GM18520 (cell line): ENCODE measurements at regions not wholly inside any gene's neighbourhood (a gene's known extent, or its start where the extent isn't known, plus 50 kb on each side); places are given as distances from the start of the nearest gene placed in this dataset.
A peak's percentile ranks its signal among the peaks of the same experiment; 100 is the strongest.

ENCODE experiments used
- ATAC-seq: cut with Tn5 transposase; IDR thresholded peaks from one replicate; pipeline ENCODE4 v1.9.1; 2021; ENCODE audit not compliant: unreplicated experiment

DNA sequence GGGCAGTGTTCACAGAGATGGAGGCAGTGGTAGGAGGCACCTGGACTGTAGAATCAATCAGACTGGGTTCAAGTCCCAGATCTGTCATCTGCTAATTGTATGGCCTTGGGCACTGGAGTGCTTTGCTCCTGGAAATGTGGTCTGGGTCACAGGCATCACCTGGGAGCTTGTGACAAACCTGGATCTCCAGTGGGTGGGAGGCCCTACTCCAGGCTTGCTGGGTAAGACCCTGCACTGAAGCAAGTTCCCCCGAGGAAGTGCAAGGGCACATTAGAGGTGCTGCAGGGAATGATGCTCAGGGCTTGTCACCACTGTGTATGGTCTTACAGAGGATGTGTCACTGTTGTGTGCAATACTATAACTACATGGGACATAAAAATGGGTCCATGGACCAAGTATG, 220.5 kb upstream of the ID2 start:
- no peak for ATAC-seq

GRCh38 chr2:8462280-8462679, 219.6 kb upstream of the ID2 start:
- no peak for ATAC-seq

GRCh38 chr2:8462899-8463648, 218.8 kb upstream of the ID2 start:
- ATAC-seq: no peak

DNA sequence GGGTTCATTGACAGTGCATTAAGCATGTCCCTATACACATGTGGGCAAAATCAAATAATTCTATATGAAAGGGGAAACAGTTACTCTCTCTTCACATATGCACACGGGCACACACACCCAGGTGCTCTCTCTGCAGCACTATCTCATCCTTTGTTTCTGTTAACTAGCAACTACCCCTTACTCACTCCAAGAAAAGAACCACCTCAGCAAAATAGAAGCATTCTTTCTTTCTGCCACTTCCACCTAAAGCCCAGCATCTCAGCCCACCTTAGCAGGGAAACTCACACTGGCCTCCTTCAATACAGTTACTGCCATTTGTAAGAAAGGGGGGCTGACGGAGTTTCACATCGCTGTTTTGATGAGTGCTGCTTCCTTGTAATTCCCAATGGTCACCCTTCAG, 216.3 kb upstream of the ID2 start:
- no peak for ATAC-seq

GRCh38 chr2:8469709-8470493, 212.0 kb upstream of the ID2 start:
- ATAC-seq: no peak

- ATAC-seq: no peak
Measured at GRCh38 chr2:8472545-8473323, 209.1 kb upstream of the ID2 start.

DNA sequence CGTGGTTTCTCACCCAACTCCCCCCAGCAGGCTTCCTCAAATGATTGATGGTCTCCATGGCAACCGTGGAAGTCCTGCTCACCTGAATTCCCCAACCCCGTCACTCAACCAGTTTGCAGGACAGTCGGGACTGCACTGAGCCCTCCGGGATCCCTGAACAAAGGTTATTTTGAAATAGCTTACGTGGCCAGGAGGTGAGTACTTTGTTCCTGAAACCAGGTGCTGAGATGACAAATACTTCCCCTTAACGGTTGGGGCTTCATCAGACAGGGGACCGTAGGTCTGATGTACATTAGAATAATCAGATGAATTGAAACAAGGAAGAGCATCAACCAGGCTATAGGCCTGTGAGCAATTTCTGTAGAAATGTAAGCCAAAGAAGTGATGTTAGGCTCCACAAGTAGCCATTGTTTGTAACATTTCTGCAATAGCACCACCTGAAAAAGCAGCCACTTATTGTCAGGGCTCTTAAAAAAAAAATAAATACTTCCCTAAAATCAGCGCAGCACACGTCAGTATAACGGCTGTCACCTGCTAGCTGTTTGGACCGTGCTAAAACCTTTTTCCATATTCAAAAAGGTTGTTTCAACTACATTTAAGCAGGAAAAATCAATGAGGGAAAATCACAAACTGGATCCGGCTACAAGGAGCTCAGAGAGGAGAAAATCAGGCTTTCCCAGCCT, 206.4 kb upstream of the ID2 start:
- ATAC-seq: no peak

- ATAC-seq: peak; percentile 40
Measured at GRCh38 chr2:8477552-8478470, 204.0 kb upstream of the ID2 start.

DNA sequence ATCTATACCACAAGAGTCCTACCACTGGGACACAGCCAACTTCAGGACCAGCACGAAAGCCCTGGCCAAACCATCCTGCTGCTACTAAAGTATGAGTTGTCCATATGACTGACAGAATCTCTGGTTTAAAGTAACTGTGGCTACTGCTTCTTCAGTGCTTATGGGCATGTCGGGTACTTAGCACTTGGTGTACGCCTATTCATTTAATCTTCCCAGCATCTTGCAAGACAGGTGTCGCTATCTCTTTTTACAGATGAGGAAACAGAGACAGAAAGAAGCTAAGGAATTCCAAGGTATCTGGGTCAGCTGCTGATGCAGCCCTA, 203.4 kb upstream of the ID2 start:
- ATAC-seq: no peak

DNA sequence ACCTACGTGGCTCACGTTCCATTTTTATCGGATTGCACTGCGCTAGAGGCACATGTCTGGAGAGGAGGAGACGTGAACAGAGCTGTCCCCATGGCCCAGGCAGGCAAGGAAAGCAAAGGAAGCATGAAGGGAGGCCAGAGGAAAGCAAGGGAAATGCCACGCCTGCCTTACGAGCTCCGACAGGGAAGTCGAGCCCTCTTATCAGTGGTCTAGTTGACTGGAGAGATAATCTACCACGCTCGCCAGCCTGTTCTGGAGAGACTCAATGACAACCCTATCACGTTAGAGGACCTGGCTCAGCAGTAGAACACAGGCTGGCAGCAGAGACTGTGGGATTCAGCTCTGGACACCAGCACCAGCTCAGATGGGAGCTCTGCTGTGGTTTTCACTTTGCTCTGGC, 202.6 kb upstream of the ID2 start:
- no peak for ATAC-seq

DNA sequence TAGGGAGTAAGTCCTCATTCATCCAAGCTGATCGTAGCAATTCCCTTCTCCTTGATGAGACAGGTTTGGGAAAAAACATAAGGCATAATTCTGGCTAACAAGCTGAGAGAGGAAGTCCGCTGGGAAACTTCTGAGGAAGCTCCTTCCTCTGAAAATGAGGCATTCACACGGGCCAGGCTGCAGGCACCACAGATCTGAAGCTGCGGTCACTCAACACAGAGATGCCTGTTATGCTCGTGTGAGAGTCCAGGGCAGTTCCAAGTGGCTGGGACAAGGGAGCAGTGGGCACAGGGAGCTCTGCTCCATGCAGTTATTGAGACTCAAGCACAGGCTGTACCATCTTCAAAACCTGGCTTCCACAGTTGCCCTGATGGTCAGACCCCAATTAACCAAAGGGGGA, 200.9 kb upstream of the ID2 start:
- ATAC-seq: no peak

DNA sequence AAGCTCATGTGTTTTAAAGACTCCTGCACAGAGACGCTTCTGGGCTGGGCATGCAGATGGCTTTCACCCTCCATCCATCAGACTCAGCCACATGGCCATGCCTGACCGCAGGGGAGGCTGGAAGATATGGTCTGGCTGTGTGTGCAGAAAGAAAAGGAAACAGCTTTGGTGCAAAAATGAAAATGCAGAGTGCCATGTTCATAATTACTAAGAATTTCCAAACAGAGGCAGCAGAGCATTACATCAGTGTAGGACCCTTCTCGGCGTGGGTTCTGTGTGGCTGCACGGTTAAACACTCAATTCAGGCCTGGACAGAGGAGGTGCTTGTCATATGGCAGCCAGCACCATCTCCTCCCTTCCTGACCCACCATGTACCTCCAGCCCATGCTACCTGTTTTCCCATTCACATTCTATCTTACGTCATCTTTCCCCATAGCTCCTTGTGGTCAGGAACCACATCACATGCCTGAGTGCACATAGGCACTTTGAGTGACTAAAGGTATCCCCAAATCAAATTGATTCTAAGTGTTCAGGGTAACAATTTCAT, 200.3 kb upstream of the ID2 start:
- ATAC-seq: peak; percentile 29

- no peak for ATAC-seq
Measured at GRCh38 chr2:8482432-8482831, 199.4 kb upstream of the ID2 start.

- no peak for ATAC-seq
Measured at GRCh38 chr2:8484502-8485283, 197.2 kb upstream of the ID2 start.

GRCh38 chr2:8485736-8486135, 196.1 kb upstream of the ID2 start:
- no peak for ATAC-seq

DNA sequence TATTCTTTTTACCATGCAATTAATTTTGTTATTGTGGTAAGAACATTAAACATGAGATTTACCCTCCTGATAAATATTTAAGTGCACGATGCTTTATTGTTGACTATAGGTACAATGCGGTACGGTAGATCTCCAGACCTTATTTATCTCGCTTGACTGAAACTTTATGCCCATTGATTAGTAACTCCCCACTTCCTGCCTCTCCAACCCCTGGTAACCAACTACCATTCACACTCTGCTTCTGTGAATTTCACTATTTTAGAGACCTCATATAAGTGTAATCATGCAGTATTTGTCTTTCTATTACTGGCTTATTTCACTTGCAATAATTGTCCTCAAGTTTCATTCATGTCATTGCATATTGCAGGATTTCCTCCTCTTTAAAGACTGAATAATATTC, 195.7 kb upstream of the ID2 start:
- no peak for ATAC-seq

DNA sequence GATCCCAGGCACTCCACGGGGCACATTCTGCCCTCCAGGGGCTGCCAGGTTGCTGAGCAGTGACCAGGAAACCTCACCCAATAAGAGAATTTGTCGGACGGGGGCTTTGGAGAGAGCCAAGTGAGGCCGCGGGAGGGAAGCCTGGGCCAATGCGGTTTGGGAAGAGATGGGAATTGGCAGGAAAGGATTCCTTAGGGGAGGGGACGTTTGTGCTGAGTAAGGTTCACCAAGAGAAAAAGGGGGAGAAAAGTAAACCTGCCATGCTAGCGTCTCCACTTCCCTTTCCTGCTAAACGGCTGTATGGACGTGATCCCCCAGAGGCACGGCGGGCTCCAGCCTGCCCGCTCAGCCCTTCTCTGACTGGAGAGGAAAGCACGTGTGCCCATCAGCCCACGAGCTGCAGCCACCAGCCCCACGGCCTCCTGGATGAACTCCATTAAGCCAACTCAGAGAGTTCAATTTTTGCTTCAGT, 194.4 kb upstream of the ID2 start:
- no peak for ATAC-seq

GRCh38 chr2:8488001-8488738, 193.7 kb upstream of the ID2 start:
- ATAC-seq: peak; percentile 84
